ENCODE measurements at regions not wholly inside any gene's neighbourhood (a gene's known extent, or its start where the extent isn't known, plus 50 kb on each side); places are given as distances from the start of the nearest gene placed in this dataset.

DNA sequence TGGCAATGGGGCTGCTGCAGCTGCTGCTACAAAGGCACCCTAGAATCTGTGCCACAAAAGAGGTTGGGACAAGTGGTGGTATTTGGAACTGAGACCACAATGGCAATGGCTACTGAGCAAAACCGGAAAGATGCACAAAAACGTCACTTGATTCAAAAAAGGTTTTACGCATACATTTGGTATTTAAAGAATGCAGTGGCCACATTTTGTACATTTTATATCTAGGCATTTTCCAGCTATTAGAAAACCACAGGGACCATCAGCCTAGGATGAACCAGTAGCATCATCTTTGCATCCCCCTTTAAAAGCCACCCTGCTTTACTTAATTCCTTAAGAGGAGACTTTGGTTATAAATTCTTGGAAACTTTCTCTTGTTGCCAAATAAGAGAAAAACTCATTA, 104.8 kb upstream of the CXCL13 start:
- H3K36me3 ChIP-seq (ENCODE audit: control insufficient read depth in 2 of 2, insufficient read depth in 1 of 2, low read length in 2 of 2) = no peaks in the 10 kb centered on the region
- no peaks in the 10 kb centered on the region for H3K4me1 ChIP-seq (ENCODE audit: control insufficient read depth, insufficient read depth, low read length)
- ChIA-PET CTCF (interaction anchor here (1.6 kb wide), 1 partner anchor 35 kb away, joined by 3 read pairs; no protein-coding TSS in a partner anchor), POLR2A (no interaction called here)
- no peaks in the 10 kb centered on the region for H3K9me3 ChIP-seq (ENCODE audit: control insufficient read depth, insufficient read depth, low read depth, low read length)
- TF ChIP-seq ZNF121 (tag by site-specific recombination; IDR thresholded peaks at IDR 0.05) (no peak), ZNF561 (tag by site-specific recombination; IDR thresholded peaks at IDR 0.05; ENCODE audit: borderline replicate concordance) (no peak), ZNF157 (tag by site-specific recombination; IDR thresholded peaks at IDR 0.05) (no peak), ZNF518A (tag by site-specific recombination; conservative IDR thresholded peaks at IDR 0.05; ENCODE audit: low read depth) (no peak), ZNF701 (tag by site-specific recombination; IDR thresholded peaks at IDR 0.05) (no peak), ZNF624 (tag by site-specific recombination; IDR thresholded peaks at IDR 0.05) (no peak), OVOL3 (tag by site-specific recombination; IDR thresholded peaks at IDR 0.05) (no peak), YY2 (tag by site-specific recombination; IDR thresholded peaks at IDR 0.05) (no peak), ZNF398 (tag by site-specific recombination; IDR thresholded peaks at IDR 0.05) (no peak), ZNF140 (tag by site-specific recombination; IDR thresholded peaks at IDR 0.05) (no peak), ZNF132 (tag by site-specific recombination; IDR thresholded peaks at IDR 0.05; ENCODE audit: borderline replicate concordance) (no peak), ZNF146 (tag by site-specific recombination; IDR thresholded peaks at IDR 0.05) (no peak), GLI2 (tag by site-specific recombination; IDR thresholded peaks at IDR 0.05; ENCODE audit: borderline replicate concordance, low read depth) (no peak), KLF16 (tag by site-specific recombination; IDR thresholded peaks at IDR 0.05) (no peak), ZNF629 (tag by site-specific recombination; IDR thresholded peaks at IDR 0.05) (no peak), ZNF544 (tag by site-specific recombination; IDR thresholded peaks at IDR 0.05) (no peak), ZFP3 (tag by site-specific recombination; IDR thresholded peaks at IDR 0.05; ENCODE audit: low read depth) (no peak), ZNF473 (tag by site-specific recombination; IDR thresholded peaks at IDR 0.05) (no peak)
- TF ChIP-seq, protein P1, sequence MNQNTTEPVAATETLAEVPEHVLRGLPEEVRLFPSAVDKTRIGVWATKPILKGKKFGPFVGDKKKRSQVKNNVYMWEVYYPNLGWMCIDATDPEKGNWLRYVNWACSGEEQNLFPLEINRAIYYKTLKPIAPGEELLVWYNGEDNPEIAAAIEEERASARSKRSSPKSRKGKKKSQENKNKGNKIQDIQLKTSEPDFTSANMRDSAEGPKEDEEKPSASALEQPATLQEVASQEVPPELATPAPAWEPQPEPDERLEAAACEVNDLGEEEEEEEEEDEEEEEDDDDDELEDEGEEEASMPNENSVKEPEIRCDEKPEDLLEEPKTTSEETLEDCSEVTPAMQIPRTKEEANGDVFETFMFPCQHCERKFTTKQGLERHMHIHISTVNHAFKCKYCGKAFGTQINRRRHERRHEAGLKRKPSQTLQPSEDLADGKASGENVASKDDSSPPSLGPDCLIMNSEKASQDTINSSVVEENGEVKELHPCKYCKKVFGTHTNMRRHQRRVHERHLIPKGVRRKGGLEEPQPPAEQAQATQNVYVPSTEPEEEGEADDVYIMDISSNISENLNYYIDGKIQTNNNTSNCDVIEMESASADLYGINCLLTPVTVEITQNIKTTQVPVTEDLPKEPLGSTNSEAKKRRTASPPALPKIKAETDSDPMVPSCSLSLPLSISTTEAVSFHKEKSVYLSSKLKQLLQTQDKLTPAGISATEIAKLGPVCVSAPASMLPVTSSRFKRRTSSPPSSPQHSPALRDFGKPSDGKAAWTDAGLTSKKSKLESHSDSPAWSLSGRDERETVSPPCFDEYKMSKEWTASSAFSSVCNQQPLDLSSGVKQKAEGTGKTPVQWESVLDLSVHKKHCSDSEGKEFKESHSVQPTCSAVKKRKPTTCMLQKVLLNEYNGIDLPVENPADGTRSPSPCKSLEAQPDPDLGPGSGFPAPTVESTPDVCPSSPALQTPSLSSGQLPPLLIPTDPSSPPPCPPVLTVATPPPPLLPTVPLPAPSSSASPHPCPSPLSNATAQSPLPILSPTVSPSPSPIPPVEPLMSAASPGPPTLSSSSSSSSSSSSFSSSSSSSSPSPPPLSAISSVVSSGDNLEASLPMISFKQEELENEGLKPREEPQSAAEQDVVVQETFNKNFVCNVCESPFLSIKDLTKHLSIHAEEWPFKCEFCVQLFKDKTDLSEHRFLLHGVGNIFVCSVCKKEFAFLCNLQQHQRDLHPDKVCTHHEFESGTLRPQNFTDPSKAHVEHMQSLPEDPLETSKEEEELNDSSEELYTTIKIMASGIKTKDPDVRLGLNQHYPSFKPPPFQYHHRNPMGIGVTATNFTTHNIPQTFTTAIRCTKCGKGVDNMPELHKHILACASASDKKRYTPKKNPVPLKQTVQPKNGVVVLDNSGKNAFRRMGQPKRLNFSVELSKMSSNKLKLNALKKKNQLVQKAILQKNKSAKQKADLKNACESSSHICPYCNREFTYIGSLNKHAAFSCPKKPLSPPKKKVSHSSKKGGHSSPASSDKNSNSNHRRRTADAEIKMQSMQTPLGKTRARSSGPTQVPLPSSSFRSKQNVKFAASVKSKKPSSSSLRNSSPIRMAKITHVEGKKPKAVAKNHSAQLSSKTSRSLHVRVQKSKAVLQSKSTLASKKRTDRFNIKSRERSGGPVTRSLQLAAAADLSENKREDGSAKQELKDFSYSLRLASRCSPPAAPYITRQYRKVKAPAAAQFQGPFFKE (tag by site-specific recombination; IDR thresholded peaks at IDR 0.05; ENCODE audit: borderline replicate concordance) = no peak
- no peak overlapping the region for H3K27ac ChIP-seq (ENCODE audit: extremely low read depth, low read depth, low read length)
- no peak overlapping the region for H3K4me3 ChIP-seq (ENCODE audit: low read depth, low read length)
